ENCODE measurements at regions not wholly inside any gene's neighbourhood (a gene's known extent, or its start where the extent isn't known, plus 50 kb on each side); places are given as distances from the start of the nearest gene placed in this dataset.

GRCh38 chr2:105581555-105581944 lies 163.2 kb upstream of the NCK2 start:
- Histone ChIP-seq H3K4me1 (ENCODE audit: control insufficient read depth in 1 of 2, insufficient read depth in 2 of 2, low read length in 2 of 2) (peaks cover 4 to 8% of the 10 kb centered on the region in 2 experiments), H4K91ac (ENCODE audit: low read depth, low read length) (no peak overlapping the region), H3K18ac (ENCODE audit: low read length) (no peak overlapping the region), H3K4me3 (ENCODE audit: low read depth, low read length) (no peak overlapping the region), H2BK12ac (ENCODE audit: low read length) (no peak overlapping the region), H3K23ac (ENCODE audit: low read length) (no peak overlapping the region), H2AK5ac (ENCODE audit: low read length) (no peak overlapping the region), H3K79me1 (ENCODE audit: low read length) (peaks cover 4% of the 10 kb centered on the region), H3K4ac (ENCODE audit: low read depth, low read length) (no peak overlapping the region), H2BK120ac (ENCODE audit: insufficient read depth, low read length, poor library complexity) (no peak overlapping the region), H3K9me3 (ENCODE audit: insufficient read depth, low read depth, low read length) (no peaks in the 10 kb centered on the region), H2AFZ (ENCODE audit: insufficient read depth, low read length, poor library complexity) (no peak overlapping the region), H3K14ac (ENCODE audit: low read length) (no peak overlapping the region), H3K27me3 (ENCODE audit: insufficient read depth, low read length) (no peaks in the 10 kb centered on the region), H3K36me3 (ENCODE audit: control insufficient read depth in 1 of 2, insufficient read depth in 2 of 2, low read length in 2 of 2) (no peaks in the 10 kb centered on the region), H2BK5ac (ENCODE audit: low read depth, low read length, poor library complexity) (no peak overlapping the region), H3K4me2 (ENCODE audit: low read length) (no peak overlapping the region), H4K12ac (ENCODE audit: low read depth, low read length) (no peak overlapping the region), H3K9ac (ENCODE audit: low read length) (no peak overlapping the region), H3K27ac (ENCODE audit: low read depth, low read length) (no peak overlapping the region), H3K79me2 (ENCODE audit: control insufficient read depth, insufficient read depth, low read length, poor library complexity) (peaks cover 2% of the 10 kb centered on the region), H4K8ac (ENCODE audit: low read depth, low read length) (no peak overlapping the region)
- DNase-seq, result no peak
- no CpG with 5 or more reads among the region's 3 CpGs for WGBS (ENCODE audit: extremely low coverage, insufficient coverage, insufficient read length)

GRCh38 chr2:105580870-105581554 lies 163.7 kb upstream of the NCK2 start:
- Histone ChIP-seq H3K4me1 (ENCODE audit: control insufficient read depth in 1 of 2, insufficient read depth in 2 of 2, low read length in 2 of 2) (peaks cover 5 to 9% of the 10 kb centered on the region in 2 experiments), H3K14ac (ENCODE audit: low read length) (no peak overlapping the region), H3K79me2 (ENCODE audit: control insufficient read depth, insufficient read depth, low read length, poor library complexity) (peaks cover 2% of the 10 kb centered on the region), H2BK5ac (ENCODE audit: low read depth, low read length, poor library complexity) (no peak overlapping the region), H3K4me2 (ENCODE audit: low read length) (no peak overlapping the region), H4K91ac (ENCODE audit: low read depth, low read length) (no peak overlapping the region), H3K79me1 (ENCODE audit: low read length) (peaks cover 5% of the 10 kb centered on the region), H3K4me3 (ENCODE audit: low read depth, low read length) (no peak overlapping the region), H4K8ac (ENCODE audit: low read depth, low read length) (no peak overlapping the region), H2AFZ (ENCODE audit: insufficient read depth, low read length, poor library complexity) (no peak overlapping the region), H3K9ac (ENCODE audit: low read length) (no peak overlapping the region), H3K4ac (ENCODE audit: low read depth, low read length) (no peak overlapping the region), H3K9me3 (ENCODE audit: insufficient read depth, low read depth, low read length) (no peaks in the 10 kb centered on the region), H2BK12ac (ENCODE audit: low read length) (no peak overlapping the region), H3K36me3 (ENCODE audit: control insufficient read depth in 1 of 2, insufficient read depth in 2 of 2, low read length in 2 of 2) (no peaks in the 10 kb centered on the region), H3K18ac (ENCODE audit: low read length) (no peak overlapping the region), H3K23ac (ENCODE audit: low read length) (no peak overlapping the region), H3K27ac (ENCODE audit: low read depth, low read length) (no peak overlapping the region), H2BK120ac (ENCODE audit: insufficient read depth, low read length, poor library complexity) (no peak overlapping the region), H2AK5ac (ENCODE audit: low read length) (no peak overlapping the region), H4K12ac (ENCODE audit: low read depth, low read length) (no peak overlapping the region), H3K27me3 (ENCODE audit: insufficient read depth, low read length) (no peaks in the 10 kb centered on the region)
- no peak for DNase-seq
- no CpG with 5 or more reads among the region's 1 CpG for WGBS (ENCODE audit: extremely low coverage, insufficient coverage, insufficient read length)

GRCh38 chr2:105580216-105580615 lies 164.5 kb upstream of the NCK2 start:
- H3K14ac ChIP-seq (ENCODE audit: low read length), result no peak overlapping the region
- no peaks in the 10 kb centered on the region for H3K36me3 ChIP-seq (ENCODE audit: control insufficient read depth in 1 of 2, insufficient read depth in 2 of 2, low read length in 2 of 2)
- H4K91ac ChIP-seq (ENCODE audit: low read depth, low read length), result no peak overlapping the region
- H2BK5ac ChIP-seq (ENCODE audit: low read depth, low read length, poor library complexity), result no peak overlapping the region
- peaks cover 2% of the 10 kb centered on the region for H3K79me2 ChIP-seq (ENCODE audit: control insufficient read depth, insufficient read depth, low read length, poor library complexity)
- H2BK120ac ChIP-seq (ENCODE audit: insufficient read depth, low read length, poor library complexity), result no peak overlapping the region
- WGBS (ENCODE audit: extremely low coverage, insufficient coverage, insufficient read length), result no CpG with 5 or more reads among the region's 5 CpGs
- H3K18ac ChIP-seq (ENCODE audit: low read length), result no peak overlapping the region
- H2BK12ac ChIP-seq (ENCODE audit: low read length), result no peak overlapping the region
- H2AK5ac ChIP-seq (ENCODE audit: low read length), result no peak overlapping the region
- no peak overlapping the region for H3K4ac ChIP-seq (ENCODE audit: low read depth, low read length)
- no peaks in the 10 kb centered on the region for H3K27me3 ChIP-seq (ENCODE audit: insufficient read depth, low read length)
- no peak overlapping the region for H4K12ac ChIP-seq (ENCODE audit: low read depth, low read length)
- H3K4me1 ChIP-seq (ENCODE audit: control insufficient read depth in 1 of 2, insufficient read depth in 2 of 2, low read length in 2 of 2), result peaks cover 5 to 9% of the 10 kb centered on the region in 2 experiments
- H3K79me1 ChIP-seq (ENCODE audit: low read length), result peaks cover 5% of the 10 kb centered on the region
- H3K23ac ChIP-seq (ENCODE audit: low read length), result no peak overlapping the region
- H3K9me3 ChIP-seq (ENCODE audit: insufficient read depth, low read depth, low read length), result no peaks in the 10 kb centered on the region
- no peak for DNase-seq
- no peak overlapping the region for H3K27ac ChIP-seq (ENCODE audit: low read depth, low read length)
- H2AFZ ChIP-seq (ENCODE audit: insufficient read depth, low read length, poor library complexity), result no peak overlapping the region
- H3K4me3 ChIP-seq (ENCODE audit: low read depth, low read length), result no peak overlapping the region
- no peak overlapping the region for H4K8ac ChIP-seq (ENCODE audit: low read depth, low read length)
- no peak overlapping the region for H3K9ac ChIP-seq (ENCODE audit: low read length)
- no peak overlapping the region for H3K4me2 ChIP-seq (ENCODE audit: low read length)

GRCh38 chr2:105578166-105578565 lies 166.5 kb upstream of the NCK2 start:
- H3K9ac ChIP-seq (ENCODE audit: low read length), result no peak overlapping the region
- H3K4me3 ChIP-seq (ENCODE audit: low read depth, low read length), result no peak overlapping the region
- no peak for DNase-seq
- H3K9me3 ChIP-seq (ENCODE audit: insufficient read depth, low read depth, low read length), result no peaks in the 10 kb centered on the region
- H2BK12ac ChIP-seq (ENCODE audit: low read length), result no peak overlapping the region
- H3K27ac ChIP-seq (ENCODE audit: low read depth, low read length), result no peak overlapping the region
- no peak overlapping the region for H3K14ac ChIP-seq (ENCODE audit: low read length)
- H4K12ac ChIP-seq (ENCODE audit: low read depth, low read length), result no peak overlapping the region
- H3K23ac ChIP-seq (ENCODE audit: low read length), result no peak overlapping the region
- WGBS (ENCODE audit: extremely low coverage, insufficient coverage, insufficient read length), result no CpG with 5 or more reads among the region's 4 CpGs
- no peak overlapping the region for H2AK5ac ChIP-seq (ENCODE audit: low read length)
- no peak overlapping the region for H2BK5ac ChIP-seq (ENCODE audit: low read depth, low read length, poor library complexity)
- peaks cover 2% of the 10 kb centered on the region for H3K79me2 ChIP-seq (ENCODE audit: control insufficient read depth, insufficient read depth, low read length, poor library complexity)
- no peak overlapping the region for H2BK120ac ChIP-seq (ENCODE audit: insufficient read depth, low read length, poor library complexity)
- H3K4ac ChIP-seq (ENCODE audit: low read depth, low read length), result no peak overlapping the region
- H3K36me3 ChIP-seq (ENCODE audit: control insufficient read depth in 1 of 2, insufficient read depth in 2 of 2, low read length in 2 of 2), result no peaks in the 10 kb centered on the region
- H2AFZ ChIP-seq (ENCODE audit: insufficient read depth, low read length, poor library complexity), result no peak overlapping the region
- H4K8ac ChIP-seq (ENCODE audit: low read depth, low read length), result no peak overlapping the region
- H3K4me1 ChIP-seq (ENCODE audit: control insufficient read depth in 1 of 2, insufficient read depth in 2 of 2, low read length in 2 of 2), result peaks cover 5% of the 10 kb centered on the region in 2 experiments
- H3K79me1 ChIP-seq (ENCODE audit: low read length), result peaks cover 5% of the 10 kb centered on the region
- H3K4me2 ChIP-seq (ENCODE audit: low read length), result no peak overlapping the region
- no peak overlapping the region for H4K91ac ChIP-seq (ENCODE audit: low read depth, low read length)
- no peak overlapping the region for H3K18ac ChIP-seq (ENCODE audit: low read length)
- H3K27me3 ChIP-seq (ENCODE audit: insufficient read depth, low read length), result no peaks in the 10 kb centered on the region

Data from trophoblast cell (in vitro differentiated cells and primary cell).